Stomach (tissue), 8 donors: ENCODE measurements at regions not wholly inside any gene's neighbourhood (a gene's known extent, or its start where the extent isn't known, plus 50 kb on each side); places are given as distances from the start of the nearest gene placed in this dataset.

Source experiments
- DNase-seq, 2 donors: peaks; one replicate each; pipeline versions ENCODE4 v3.0.0 to v3.0.0-alpha.2; 2013 to 2019
- H3K27ac ChIP-seq, 5 donors: fragments of 200-600 bp in 4 of 5; sonication (generic) in 4 of 5; one replicate each; pipeline ENCODE4 v1.5.1; 2013 to 2019; ENCODE audit warnings: mild to moderate bottlenecking in 1 of 5, moderate library complexity in 1 of 5
- H3K27me3 ChIP-seq, 3 donors: fragments of 200-600 bp; sonication (generic); one replicate each; pipeline ENCODE4 v1.5.1; 2017 to 2019; ENCODE audit warnings: mixed run types in 1 of 3
- H3K36me3 ChIP-seq, 4 donors: fragments of 200-600 bp; sonication (generic); 1 replicate in 3 of 4; 2 replicates in 1 of 4; pipeline ENCODE4 v1.5.1; 2016 to 2019
- H3K4me1 ChIP-seq, 4 donors: fragments of 200-600 bp; sonication (generic); one replicate each; pipeline ENCODE4 v1.5.1; 2016 to 2019
- H3K4me3 ChIP-seq, 4 donors: fragments of 200-600 bp; sonication (generic) in 3 of 4; one replicate each; pipeline ENCODE4 v1.5.1; 2016 to 2019; ENCODE audit warnings: mild to moderate bottlenecking in 1 of 4
- H3K9me3 ChIP-seq, 4 donors: fragments of 200-600 bp; sonication (generic); one replicate each; pipeline ENCODE4 v1.5.1; 2016 to 2019
- CTCF ChIP-seq, 7 experiments: fragments of 450-650 bp in 4 of 7; fragments of 200-600 bp in 3 of 7; sonication (generic) in 3 of 7; IDR thresholded peaks; one replicate each; pipeline ENCODE4 v1.5.1; 2016 to 2019; ENCODE audit warnings: antibody characterized with exemption in 7 of 7, control low read depth in 2 of 7, mild to moderate bottlenecking in 1 of 7
- EP300 ChIP-seq: sonication (generic); formaldehyde crosslinking; IDR thresholded peaks from one replicate; pipeline ENCODE4 v1.6.1; 2017; ENCODE audit warnings: antibody characterized with exemption
- POLR2A ChIP-seq, 4 donors: fragments of 450-650 bp; IDR thresholded peaks; one replicate each; pipeline ENCODE4 v1.6.1; 2016; ENCODE audit warnings: antibody characterized with exemption in 4 of 4, control low read depth in 2 of 4, mild to moderate bottlenecking in 1 of 4, moderate library complexity in 1 of 4
- POLR2AphosphoS5 ChIP-seq, 3 donors: sonication (generic); formaldehyde crosslinking; IDR thresholded peaks; one replicate each; pipeline ENCODE4 v1.6.1; 2016; ENCODE audit warnings: antibody characterized with exemption in 3 of 3
- WGBS, 5 donors: extraction: QIAGEN DNeasy Blood & Tissue Kit in 3 of 5; methylation state at CpG; one replicate each; pipeline versions ENCODE4 v1.1.5 to v1.1.7; 2013 to 2018; 5-methylcytosine and 5-hydroxymethylcytosine counted together
- intact Hi-C: fragments of 100-400 bp; cut with DNase I; formaldehyde crosslinking; loops from one replicate; pipeline ENCODE4 v1.15.1; 2023; ENCODE audit warnings: low total_unique reads
- donor health status: healthy with polysubstance abuse.
- donor health status: Bipolar disorder and iron deficiency.
- donor health status: healthy.

- no peaks in the 10 kb centered on the region for H3K27me3 ChIP-seq
- H3K27ac ChIP-seq = no peak overlapping the region
- H3K4me3 ChIP-seq = no peak overlapping the region
- no peaks in the 10 kb centered on the region for H3K9me3 ChIP-seq
- intact Hi-C loops = no loop called here
- TF ChIP-seq POLR2AphosphoS5 (IDR thresholded peaks at IDR 0.05) (no peak), POLR2A (IDR thresholded peaks at IDR 0.05) (no peak), CTCF (IDR thresholded peaks at IDR 0.05) (no peak), EP300 (no peak)
- H3K36me3 ChIP-seq = no peaks in the 10 kb centered on the region
- DNase-seq = no peak
- no peaks in the 10 kb centered on the region for H3K4me1 ChIP-seq
Observed at GRCh38 chr3:106840319-106840718, 536.9 kb upstream of the CCDC54 start.

- Histone ChIP-seq H3K4me1 (no peaks in the 10 kb centered on the region), H3K4me3 (no peak overlapping the region), H3K27me3 (no peaks in the 10 kb centered on the region), H3K36me3 (no peaks in the 10 kb centered on the region), H3K9me3 (no peaks in the 10 kb centered on the region), H3K27ac (no peak overlapping the region)
- WGBS, 5 donors = 39 to 58% (median 50%) methylated on average over 2 of the region's 2 CpGs
- intact Hi-C loops = no loop called here
- DNase-seq = no peak
- TF ChIP-seq CTCF (IDR thresholded peaks at IDR 0.05) (no peak), POLR2A (IDR thresholded peaks at IDR 0.05) (no peak), EP300 (no peak), POLR2AphosphoS5 (IDR thresholded peaks at IDR 0.05) (no peak)
Observed at GRCh38 chr3:106842151-106842550, 535.1 kb upstream of the CCDC54 start.

DNA sequence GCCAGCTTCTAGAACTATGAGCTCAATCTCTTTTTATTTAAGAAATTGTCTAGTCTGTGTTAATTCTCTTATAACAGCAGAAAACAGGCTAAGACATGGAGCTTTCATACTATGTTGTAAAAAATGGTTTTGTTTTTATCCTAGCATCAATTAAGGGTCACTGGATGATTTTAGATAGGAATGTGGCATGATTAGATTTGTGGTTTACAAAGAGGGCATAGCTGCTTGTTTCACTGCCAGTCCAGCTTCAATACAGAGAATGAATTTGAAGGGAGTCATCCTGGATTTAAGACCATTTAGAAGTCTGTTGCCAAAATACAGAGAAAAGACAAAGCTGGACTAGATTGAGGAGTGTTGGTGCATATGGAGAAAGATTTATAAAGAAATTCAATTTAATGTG is 532.6 kb upstream of the CCDC54 start:
- Histone ChIP-seq H3K4me3 (no peak overlapping the region), H3K4me1 (no peaks in the 10 kb centered on the region), H3K9me3 (no peaks in the 10 kb centered on the region), H3K27me3 (no peaks in the 10 kb centered on the region), H3K27ac (no peak overlapping the region), H3K36me3 (no peaks in the 10 kb centered on the region)
- intact Hi-C loops = no loop called here
- DNase-seq = no peak
- no peak for TF ChIP-seq POLR2AphosphoS5 (IDR thresholded peaks at IDR 0.05)
- TF ChIP-seq CTCF (IDR thresholded peaks at IDR 0.05) = no peak
- TF ChIP-seq EP300 = no peak
- no peak for TF ChIP-seq POLR2A (IDR thresholded peaks at IDR 0.05)

DNA sequence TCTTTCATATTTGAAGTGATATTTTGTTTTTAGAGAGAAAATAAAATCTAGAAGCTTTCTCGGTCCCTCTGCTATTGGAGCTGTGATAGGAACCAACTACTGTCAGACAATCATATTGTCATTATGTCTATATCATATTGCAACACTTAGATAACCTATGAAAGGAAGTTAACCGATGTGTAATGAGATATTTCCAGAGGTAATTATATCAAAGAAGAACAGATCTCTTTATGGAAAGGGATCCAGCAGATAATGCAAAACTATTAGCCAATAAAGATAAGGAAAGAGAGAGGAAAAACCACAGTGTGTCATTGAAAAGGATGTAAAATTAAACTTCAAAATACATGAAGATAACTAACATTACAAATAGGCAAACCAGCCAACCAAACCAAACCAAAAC is 529.1 kb upstream of the CCDC54 start:
- no peak for DNase-seq
- TF ChIP-seq POLR2AphosphoS5 (IDR thresholded peaks at IDR 0.05) (no peak), EP300 (no peak), CTCF (IDR thresholded peaks at IDR 0.05) (no peak), POLR2A (IDR thresholded peaks at IDR 0.05) (no peak)
- no peaks in the 10 kb centered on the region for H3K27me3 ChIP-seq
- no peak overlapping the region for H3K27ac ChIP-seq
- no peaks in the 10 kb centered on the region for H3K36me3 ChIP-seq
- peaks cover 0 to 6% (median 0%) of the 10 kb centered on the region in 4 donors for H3K9me3 ChIP-seq
- H3K4me3 ChIP-seq = no peak overlapping the region
- 78 to 92% (median 86%) methylated on average over 2 of the region's 2 CpGs for WGBS, 5 donors
- intact Hi-C loops = no loop called here
- H3K4me1 ChIP-seq = no peaks in the 10 kb centered on the region
